ENCODE measurements at regions not wholly inside any gene's neighbourhood (a gene's known extent, or its start where the extent isn't known, plus 50 kb on each side); places are given as distances from the start of the nearest gene placed in this dataset.
"Not testable (repeated sequence)": the region's sequence is repeated elsewhere in the genome, so short reads cannot be mapped to it uniquely, and the experiment has no call there.

GRCh38 chr4:77263247-77263646, 106.2 kb downstream of the CCNG2 start:
- Mint-ChIP-seq H3K27ac (ENCODE audit: unreplicated experiment) (no peak overlapping the region), H3K36me3 (ENCODE audit: low read depth, unreplicated experiment) (no peaks in the 10 kb centered on the region), H3K4me1 (ENCODE audit: unreplicated experiment) (peaks cover 3% of the 10 kb centered on the region), H3K4me3 (ENCODE audit: unreplicated experiment) (no peak overlapping the region), H3K27me3 (ENCODE audit: unreplicated experiment) (no peaks in the 10 kb centered on the region), H3K9me3 (ENCODE audit: unreplicated experiment) (peaks cover 7% of the 10 kb centered on the region)
- TF ChIP-seq CTCF (IDR thresholded peaks at IDR 0.05; ENCODE audit: unreplicated experiment) = no peak
- no peak for DNase-seq (ENCODE audit: low spot score)

- not testable (repeated sequence) for DNase-seq (ENCODE audit: low spot score); H3K27ac Mint-ChIP-seq (ENCODE audit: unreplicated experiment); H3K9me3 Mint-ChIP-seq (ENCODE audit: unreplicated experiment); H3K4me1 Mint-ChIP-seq (ENCODE audit: unreplicated experiment); H3K27me3 Mint-ChIP-seq (ENCODE audit: unreplicated experiment); H3K36me3 Mint-ChIP-seq (ENCODE audit: low read depth, unreplicated experiment)
- peak overlapping the region; percentile 2 for H3K4me3 Mint-ChIP-seq (ENCODE audit: unreplicated experiment)
Observed at GRCh38 chr4:77263976-77264375, 107.0 kb downstream of the CCNG2 start.

GRCh38 chr4:77264826-77265225, 107.8 kb downstream of the CCNG2 start:
- Mint-ChIP-seq H3K36me3 (ENCODE audit: low read depth, unreplicated experiment) (no peaks in the 10 kb centered on the region), H3K9me3 (ENCODE audit: unreplicated experiment) (peaks cover 7% of the 10 kb centered on the region), H3K27me3 (ENCODE audit: unreplicated experiment) (peaks cover 2% of the 10 kb centered on the region), H3K4me1 (ENCODE audit: unreplicated experiment) (peaks cover 3% of the 10 kb centered on the region), H3K27ac (ENCODE audit: unreplicated experiment) (no peak overlapping the region), H3K4me3 (ENCODE audit: unreplicated experiment) (no peak overlapping the region)
- DNase-seq (ENCODE audit: low spot score) = no peak
- TF ChIP-seq CTCF (IDR thresholded peaks at IDR 0.05; ENCODE audit: unreplicated experiment) = no peak

GRCh38 chr4:77268108-77268507, 111.1 kb downstream of the CCNG2 start:
- no peak overlapping the region for H3K4me3 Mint-ChIP-seq (ENCODE audit: unreplicated experiment)
- no peak for DNase-seq (ENCODE audit: low spot score)
- H3K27ac Mint-ChIP-seq (ENCODE audit: unreplicated experiment) = no peak overlapping the region
- H3K9me3 Mint-ChIP-seq (ENCODE audit: unreplicated experiment) = peaks cover 6% of the 10 kb centered on the region
- TF ChIP-seq CTCF (IDR thresholded peaks at IDR 0.05; ENCODE audit: unreplicated experiment) = no peak
- H3K36me3 Mint-ChIP-seq (ENCODE audit: low read depth, unreplicated experiment) = no peaks in the 10 kb centered on the region
- peaks cover 3% of the 10 kb centered on the region for H3K4me1 Mint-ChIP-seq (ENCODE audit: unreplicated experiment)
- H3K27me3 Mint-ChIP-seq (ENCODE audit: unreplicated experiment) = peaks cover 6% of the 10 kb centered on the region

GRCh38 chr4:77269505-77269904, 112.5 kb downstream of the CCNG2 start:
- peaks cover 3% of the 10 kb centered on the region for H3K4me1 Mint-ChIP-seq (ENCODE audit: unreplicated experiment)
- H3K4me3 Mint-ChIP-seq (ENCODE audit: unreplicated experiment) = no peak overlapping the region
- TF ChIP-seq CTCF (IDR thresholded peaks at IDR 0.05; ENCODE audit: unreplicated experiment) = no peak
- peaks cover 6% of the 10 kb centered on the region for H3K27me3 Mint-ChIP-seq (ENCODE audit: unreplicated experiment)
- no peak for DNase-seq (ENCODE audit: low spot score)
- no peaks in the 10 kb centered on the region for H3K36me3 Mint-ChIP-seq (ENCODE audit: low read depth, unreplicated experiment)
- no peaks in the 10 kb centered on the region for H3K9me3 Mint-ChIP-seq (ENCODE audit: unreplicated experiment)
- H3K27ac Mint-ChIP-seq (ENCODE audit: unreplicated experiment) = no peak overlapping the region

GRCh38 chr4:77273412-77273811, 116.4 kb downstream of the CCNG2 start:
- no peak for TF ChIP-seq CTCF (IDR thresholded peaks at IDR 0.05; ENCODE audit: unreplicated experiment)
- Mint-ChIP-seq H3K9me3 (ENCODE audit: unreplicated experiment) (peaks cover 4% of the 10 kb centered on the region), H3K27me3 (ENCODE audit: unreplicated experiment) (peaks cover 8% of the 10 kb centered on the region), H3K4me3 (ENCODE audit: unreplicated experiment) (no peak overlapping the region), H3K36me3 (ENCODE audit: low read depth, unreplicated experiment) (no peaks in the 10 kb centered on the region), H3K27ac (ENCODE audit: unreplicated experiment) (no peak overlapping the region), H3K4me1 (ENCODE audit: unreplicated experiment) (no peaks in the 10 kb centered on the region)
- no peak for DNase-seq (ENCODE audit: low spot score)

- DNase-seq (ENCODE audit: low spot score); H3K27ac Mint-ChIP-seq (ENCODE audit: unreplicated experiment); H3K36me3 Mint-ChIP-seq (ENCODE audit: low read depth, unreplicated experiment); H3K27me3 Mint-ChIP-seq (ENCODE audit: unreplicated experiment); H3K4me3 Mint-ChIP-seq (ENCODE audit: unreplicated experiment); H3K9me3 Mint-ChIP-seq (ENCODE audit: unreplicated experiment); H3K4me1 Mint-ChIP-seq (ENCODE audit: unreplicated experiment): not testable (repeated sequence)
Observed at GRCh38 chr4:77279114-77279513, 122.1 kb downstream of the CCNG2 start.

All from endothelial cell (in vitro differentiated cells).